Loucy (cell line): ENCODE measurements at regions not wholly inside any gene's neighbourhood (a gene's known extent, or its start where the extent isn't known, plus 50 kb on each side); places are given as distances from the start of the nearest gene placed in this dataset.

Experiments
- H2AFZ ChIP-seq: fragments of 200-600 bp; sonication (generic); 2 replicates; pipeline ENCODE4 v1.6.0; 2016; ENCODE audit warnings: antibody characterized with exemption, mild to moderate bottlenecking, low read length, moderate library complexity
- H3F3A ChIP-seq: fragments of 200-600 bp; 2 replicates; pipeline ENCODE4 v1.6.0; 2016; ENCODE audit warnings: antibody characterized with exemption, low read depth, mild to moderate bottlenecking
- H3K27me3 ChIP-seq: fragments of 200-600 bp; sonication (generic); 2 replicates; pipeline ENCODE4 v1.6.1; 2014; ENCODE audit warnings: low read length, mild to moderate bottlenecking; ENCODE audit not compliant: insufficient read depth, poor library complexity, severe bottlenecking
- H3K36me3 ChIP-seq: fragments of 200-600 bp; sonication (generic); 2 replicates; pipeline ENCODE4 v1.6.1; 2016; ENCODE audit warnings: low read length; ENCODE audit not compliant: insufficient read depth
- H3K4me1 ChIP-seq: fragments of 200-600 bp; sonication (generic); 2 replicates; pipeline ENCODE4 v1.5.1; 2014; ENCODE audit warnings: low read length, mild to moderate bottlenecking; ENCODE audit not compliant: insufficient read depth, poor library complexity, severe bottlenecking
- H3K4me2 ChIP-seq: fragments of 200-600 bp; sonication (generic); 2 replicates; pipeline ENCODE4 v1.6.0; 2014; ENCODE audit warnings: antibody characterized with exemption, low read length, low read depth, mild to moderate bottlenecking; ENCODE audit not compliant: poor library complexity, severe bottlenecking
- H3K4me3 ChIP-seq: fragments of 200-600 bp; sonication (generic); 2 replicates; pipeline ENCODE4 v1.5.1; 2014; ENCODE audit warnings: low read length, mild to moderate bottlenecking, mixed read lengths; ENCODE audit not compliant: poor library complexity, severe bottlenecking
- H3K79me2 ChIP-seq: fragments of 200-600 bp; sonication (generic); 2 replicates; pipeline ENCODE4 v1.6.1; 2014; ENCODE audit warnings: low read length; ENCODE audit not compliant: insufficient read depth
- H3K9ac ChIP-seq: fragments of 200-600 bp; sonication (generic); 2 replicates; pipeline ENCODE4 v1.6.0; 2014; ENCODE audit warnings: mild to moderate bottlenecking, low read depth, low read length, moderate library complexity; ENCODE audit not compliant: poor library complexity, severe bottlenecking
- H3K9me2 ChIP-seq: fragments of 200-600 bp; sonication (generic); replicated peaks from 2 replicates; pipeline ENCODE4 v1.6.1; 2016; ENCODE audit warnings: low read depth, low read length, mixed read lengths
- H3K9me3 ChIP-seq: fragments of 200-600 bp; sonication (generic); 2 replicates; pipeline ENCODE4 v1.6.1; 2014; ENCODE audit warnings: mild to moderate bottlenecking, antibody characterized with exemption, low read length, low read depth; ENCODE audit not compliant: insufficient read depth
- H4K20me1 ChIP-seq: fragments of 200-600 bp; sonication (generic); 2 replicates; pipeline ENCODE4 v1.6.0; 2014; ENCODE audit warnings: antibody characterized with exemption, low read length, mild to moderate bottlenecking; ENCODE audit not compliant: insufficient read depth, poor library complexity, severe bottlenecking
- EZH2phosphoT487 ChIP-seq: fragments of 200-600 bp; IDR thresholded peaks from 2 replicates; pipeline ENCODE4 v1.6.1; 2018; ENCODE audit warnings: antibody characterized with exemption, mild to moderate bottlenecking, moderate library complexity, borderline replicate concordance
- TF ChIP-seq, protein P1 (sequence below): fragments of 200-600 bp; sonication (generic); conservative IDR thresholded peaks from 2 replicates; pipeline ENCODE4 v1.5.1; 2014; ENCODE audit warnings: mild to moderate bottlenecking, antibody characterized with exemption, low read length

DNA sequence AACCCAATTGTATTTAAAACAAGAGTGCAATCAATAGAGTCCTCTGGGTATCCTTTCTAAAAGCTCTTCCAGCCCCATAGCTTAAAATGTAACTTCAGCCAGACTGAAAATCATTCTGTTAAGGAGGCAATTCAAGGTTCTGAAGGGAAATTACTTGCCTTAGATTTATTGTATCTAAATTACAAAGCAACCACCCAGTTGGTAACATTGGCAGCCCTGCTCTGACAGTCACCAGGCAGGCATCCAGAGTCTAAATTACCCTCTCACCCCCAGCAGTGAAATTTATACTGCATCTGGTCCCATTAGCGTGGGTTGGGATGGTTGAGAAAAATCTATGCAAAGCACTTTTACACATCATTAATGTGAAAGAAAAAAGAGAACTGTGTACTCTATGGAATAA is 514.7 kb downstream of the MTRR start:
- Histone ChIP-seq H3K36me3 (no peaks in the 10 kb centered on the region), H2AFZ (no peak overlapping the region), H3K4me3 (no peak overlapping the region), H3K9me3 (no peaks in the 10 kb centered on the region; the same call in 1 of the 2 replicates), H3K27me3 (no peaks in the 10 kb centered on the region), H3K79me2 (no peaks in the 10 kb centered on the region), H3K9ac (no peak overlapping the region), H3F3A (no peaks in the 10 kb centered on the region), H3K4me2 (no peak overlapping the region), H4K20me1 (no peaks in the 10 kb centered on the region), H3K4me1 (no peaks in the 10 kb centered on the region), H3K9me2 (no peaks in the 10 kb centered on the region)
- TF ChIP-seq EZH2phosphoT487 = no peak
- TF ChIP-seq, protein P1, sequence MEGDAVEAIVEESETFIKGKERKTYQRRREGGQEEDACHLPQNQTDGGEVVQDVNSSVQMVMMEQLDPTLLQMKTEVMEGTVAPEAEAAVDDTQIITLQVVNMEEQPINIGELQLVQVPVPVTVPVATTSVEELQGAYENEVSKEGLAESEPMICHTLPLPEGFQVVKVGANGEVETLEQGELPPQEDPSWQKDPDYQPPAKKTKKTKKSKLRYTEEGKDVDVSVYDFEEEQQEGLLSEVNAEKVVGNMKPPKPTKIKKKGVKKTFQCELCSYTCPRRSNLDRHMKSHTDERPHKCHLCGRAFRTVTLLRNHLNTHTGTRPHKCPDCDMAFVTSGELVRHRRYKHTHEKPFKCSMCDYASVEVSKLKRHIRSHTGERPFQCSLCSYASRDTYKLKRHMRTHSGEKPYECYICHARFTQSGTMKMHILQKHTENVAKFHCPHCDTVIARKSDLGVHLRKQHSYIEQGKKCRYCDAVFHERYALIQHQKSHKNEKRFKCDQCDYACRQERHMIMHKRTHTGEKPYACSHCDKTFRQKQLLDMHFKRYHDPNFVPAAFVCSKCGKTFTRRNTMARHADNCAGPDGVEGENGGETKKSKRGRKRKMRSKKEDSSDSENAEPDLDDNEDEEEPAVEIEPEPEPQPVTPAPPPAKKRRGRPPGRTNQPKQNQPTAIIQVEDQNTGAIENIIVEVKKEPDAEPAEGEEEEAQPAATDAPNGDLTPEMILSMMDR = no peak

- Histone ChIP-seq H3F3A (no peaks in the 10 kb centered on the region), H3K4me2 (no peak overlapping the region), H3K9me2 (no peaks in the 10 kb centered on the region), H3K4me3 (no peak overlapping the region), H3K9me3 (no peaks in the 10 kb centered on the region; the same call in 1 of the 2 replicates), H4K20me1 (no peaks in the 10 kb centered on the region), H3K36me3 (no peaks in the 10 kb centered on the region), H3K4me1 (no peaks in the 10 kb centered on the region), H3K27me3 (no peaks in the 10 kb centered on the region), H3K9ac (no peak overlapping the region), H2AFZ (no peak overlapping the region), H3K79me2 (no peaks in the 10 kb centered on the region)
- TF ChIP-seq, protein P1 = no peak
- TF ChIP-seq EZH2phosphoT487 = no peak
Measured at GRCh38 chr5:8386719-8387288, 517.9 kb downstream of the MTRR start.

GRCh38 chr5:8391911-8392310 is 523.0 kb downstream of the MTRR start:
- no peak for TF ChIP-seq EZH2phosphoT487
- TF ChIP-seq, protein P1 = no peak
- H3K9ac ChIP-seq = no peak overlapping the region
- no peak overlapping the region for H3K4me2 ChIP-seq
- H3K27me3 ChIP-seq = no peaks in the 10 kb centered on the region
- no peak overlapping the region for H3K4me3 ChIP-seq
- no peaks in the 10 kb centered on the region for H3K9me3 ChIP-seq
- H3F3A ChIP-seq = no peaks in the 10 kb centered on the region
- no peaks in the 10 kb centered on the region for H4K20me1 ChIP-seq
- no peaks in the 10 kb centered on the region for H3K36me3 ChIP-seq
- H3K9me2 ChIP-seq = no peaks in the 10 kb centered on the region
- H3K79me2 ChIP-seq = no peaks in the 10 kb centered on the region
- no peaks in the 10 kb centered on the region for H3K4me1 ChIP-seq
- no peak overlapping the region for H2AFZ ChIP-seq
